Stimulated activated naive CD8-positive, alpha-beta T cell treated with anti-CD3 and anti-CD28 coated beads, Interleukin-15, Interleukin-2, amounts not matched to agents 100 ng/mL and 50 ng/mL, for 24 hours (primary cell): ENCODE measurements at regions not wholly inside any gene's neighbourhood (a gene's known extent, or its start where the extent isn't known, plus 50 kb on each side); places are given as distances from the start of the nearest gene placed in this dataset.

Source experiments
- H3K27ac Mint-ChIP-seq: one replicate; pipeline ENCODE4 v1.8.0; 2021; ENCODE audit warnings: mild to moderate bottlenecking, mixed read lengths
- H3K27me3 Mint-ChIP-seq: one replicate; pipeline ENCODE4 v1.8.0; 2021; ENCODE audit warnings: mixed read lengths
- H3K36me3 Mint-ChIP-seq: one replicate; pipeline ENCODE4 v1.8.0; 2021; ENCODE audit warnings: low read depth, mixed read lengths
- H3K4me1 Mint-ChIP-seq: one replicate; pipeline ENCODE4 v1.8.0; 2021; ENCODE audit warnings: low read depth, mixed read lengths
- H3K4me3 Mint-ChIP-seq: one replicate; pipeline ENCODE4 v1.8.0; 2021; ENCODE audit warnings: mild to moderate bottlenecking, mixed read lengths
- H3K9me3 Mint-ChIP-seq: one replicate; pipeline ENCODE4 v1.8.0; 2021; ENCODE audit warnings: mixed read lengths

GRCh38 chr3:7871003-7871560 lies 630.5 kb upstream of the LMCD1 start:
- H3K27me3 Mint-ChIP-seq = no peaks in the 10 kb centered on the region
- H3K36me3 Mint-ChIP-seq = no peaks in the 10 kb centered on the region
- H3K9me3 Mint-ChIP-seq = peaks cover 12% of the 10 kb centered on the region
- H3K4me3 Mint-ChIP-seq = no peak overlapping the region
- peaks cover 3% of the 10 kb centered on the region for H3K4me1 Mint-ChIP-seq
- no peak overlapping the region for H3K27ac Mint-ChIP-seq

GRCh38 chr3:7874116-7874515 lies 627.5 kb upstream of the LMCD1 start:
- peak overlapping the region; percentile 56 for H3K27ac Mint-ChIP-seq
- no peaks in the 10 kb centered on the region for H3K36me3 Mint-ChIP-seq
- H3K4me1 Mint-ChIP-seq = peaks cover 31% of the 10 kb centered on the region
- H3K9me3 Mint-ChIP-seq = peaks cover 17% of the 10 kb centered on the region
- no peak overlapping the region for H3K4me3 Mint-ChIP-seq
- H3K27me3 Mint-ChIP-seq = no peaks in the 10 kb centered on the region

- no peak overlapping the region for H3K27ac Mint-ChIP-seq
- H3K9me3 Mint-ChIP-seq = peaks cover 23% of the 10 kb centered on the region
- no peaks in the 10 kb centered on the region for H3K36me3 Mint-ChIP-seq
- no peaks in the 10 kb centered on the region for H3K27me3 Mint-ChIP-seq
- H3K4me3 Mint-ChIP-seq = no peak overlapping the region
- H3K4me1 Mint-ChIP-seq = peaks cover 46% of the 10 kb centered on the region
Measured at GRCh38 chr3:7875925-7876324, 625.7 kb upstream of the LMCD1 start.

- H3K4me1 Mint-ChIP-seq = peaks cover 47% of the 10 kb centered on the region
- no peaks in the 10 kb centered on the region for H3K36me3 Mint-ChIP-seq
- H3K27me3 Mint-ChIP-seq = no peaks in the 10 kb centered on the region
- peak overlapping the region; percentile 44 for H3K4me3 Mint-ChIP-seq
- peaks cover 23% of the 10 kb centered on the region for H3K9me3 Mint-ChIP-seq
- H3K27ac Mint-ChIP-seq = peak overlapping the region; percentile 73
Measured at GRCh38 chr3:7876741-7877297, 624.8 kb upstream of the LMCD1 start.

GRCh38 chr3:7877312-7877711 lies 624.3 kb upstream of the LMCD1 start:
- Mint-ChIP-seq H3K27me3 (no peaks in the 10 kb centered on the region), H3K36me3 (no peaks in the 10 kb centered on the region), H3K9me3 (peaks cover 28% of the 10 kb centered on the region), H3K27ac (peak overlapping the region; percentile 73), H3K4me1 (peaks cover 52% of the 10 kb centered on the region), H3K4me3 (peak overlapping the region; percentile 44)

GRCh38 chr3:7879572-7879971 lies 622.1 kb upstream of the LMCD1 start:
- Mint-ChIP-seq H3K9me3 (peaks cover 32% of the 10 kb centered on the region), H3K27me3 (no peaks in the 10 kb centered on the region), H3K4me1 (peaks cover 53% of the 10 kb centered on the region), H3K36me3 (no peaks in the 10 kb centered on the region), H3K27ac (no peak overlapping the region), H3K4me3 (no peak overlapping the region)

GRCh38 chr3:7881946-7882345 lies 619.7 kb upstream of the LMCD1 start:
- Mint-ChIP-seq H3K27me3 (no peaks in the 10 kb centered on the region), H3K9me3 (peaks cover 44% of the 10 kb centered on the region), H3K36me3 (no peaks in the 10 kb centered on the region), H3K4me1 (peaks cover 41% of the 10 kb centered on the region), H3K27ac (no peak overlapping the region), H3K4me3 (no peak overlapping the region)

GRCh38 chr3:7897655-7898054 lies 604.0 kb upstream of the LMCD1 start:
- Mint-ChIP-seq H3K27me3 (no peaks in the 10 kb centered on the region), H3K4me3 (no peak overlapping the region), H3K36me3 (no peaks in the 10 kb centered on the region), H3K4me1 (no peaks in the 10 kb centered on the region), H3K9me3 (peaks cover 6% of the 10 kb centered on the region), H3K27ac (no peak overlapping the region)

- H3K36me3 Mint-ChIP-seq = no peaks in the 10 kb centered on the region
- H3K27me3 Mint-ChIP-seq = no peaks in the 10 kb centered on the region
- no peak overlapping the region for H3K27ac Mint-ChIP-seq
- H3K9me3 Mint-ChIP-seq = peaks cover 10% of the 10 kb centered on the region
- peaks cover 28% of the 10 kb centered on the region for H3K4me1 Mint-ChIP-seq
- no peak overlapping the region for H3K4me3 Mint-ChIP-seq
Measured at GRCh38 chr3:7913283-7913682, 588.3 kb upstream of the LMCD1 start.

- H3K9me3 Mint-ChIP-seq = peaks cover 10% of the 10 kb centered on the region
- no peak overlapping the region for H3K27ac Mint-ChIP-seq
Measured at GRCh38 chr3:7915356-7915755, 586.3 kb upstream of the LMCD1 start.

GRCh38 chr3:7917443-7918151 lies 584.0 kb upstream of the LMCD1 start:
- Mint-ChIP-seq H3K4me1 (peaks cover 33% of the 10 kb centered on the region), H3K27ac (peak overlapping the region; percentile 70), H3K4me3 (peak overlapping the region; percentile 30), H3K27me3 (no peaks in the 10 kb centered on the region), H3K36me3 (no peaks in the 10 kb centered on the region), H3K9me3 (peaks cover 13% of the 10 kb centered on the region)

More at GRCh38 chr3:7915356-7915755, 586.3 kb upstream of the LMCD1 start:
- Mint-ChIP-seq H3K36me3 (no peaks in the 10 kb centered on the region), H3K4me3 (no peak overlapping the region), H3K4me1 (peaks cover 33% of the 10 kb centered on the region), H3K27me3 (no peaks in the 10 kb centered on the region)

GRCh38 chr3:7920211-7920610 lies 581.4 kb upstream of the LMCD1 start:
- peaks cover 25% of the 10 kb centered on the region for H3K4me1 Mint-ChIP-seq
- no peak overlapping the region for H3K4me3 Mint-ChIP-seq
- peaks cover 13% of the 10 kb centered on the region for H3K9me3 Mint-ChIP-seq
- H3K36me3 Mint-ChIP-seq = no peaks in the 10 kb centered on the region
- no peaks in the 10 kb centered on the region for H3K27me3 Mint-ChIP-seq
- H3K27ac Mint-ChIP-seq = no peak overlapping the region

GRCh38 chr3:7924228-7924627 lies 577.4 kb upstream of the LMCD1 start:
- no peaks in the 10 kb centered on the region for H3K27me3 Mint-ChIP-seq
- H3K36me3 Mint-ChIP-seq = no peaks in the 10 kb centered on the region
- H3K27ac Mint-ChIP-seq = no peak overlapping the region
- peaks cover 6% of the 10 kb centered on the region for H3K9me3 Mint-ChIP-seq
- H3K4me1 Mint-ChIP-seq = peaks cover 9% of the 10 kb centered on the region
- H3K4me3 Mint-ChIP-seq = no peak overlapping the region

- H3K4me3 Mint-ChIP-seq = no peak overlapping the region
- no peaks in the 10 kb centered on the region for H3K36me3 Mint-ChIP-seq
- H3K9me3 Mint-ChIP-seq = peaks cover 11% of the 10 kb centered on the region
- H3K4me1 Mint-ChIP-seq = peaks cover 16% of the 10 kb centered on the region
- H3K27ac Mint-ChIP-seq = no peak overlapping the region
- H3K27me3 Mint-ChIP-seq = no peaks in the 10 kb centered on the region
Measured at GRCh38 chr3:7927015-7927414, 574.6 kb upstream of the LMCD1 start.

- Mint-ChIP-seq H3K4me3 (no peak overlapping the region), H3K36me3 (no peaks in the 10 kb centered on the region), H3K9me3 (peaks cover 11% of the 10 kb centered on the region), H3K27ac (no peak overlapping the region), H3K27me3 (no peaks in the 10 kb centered on the region), H3K4me1 (peaks cover 16% of the 10 kb centered on the region)
Measured at GRCh38 chr3:7927864-7928263, 573.8 kb upstream of the LMCD1 start.
